PC-3 (cell line): ENCODE measurements at regions not wholly inside any gene's neighbourhood (a gene's known extent, or its start where the extent isn't known, plus 50 kb on each side); places are given as distances from the start of the nearest gene placed in this dataset.
A peak's percentile ranks its signal among the peaks of the same experiment; 100 is the strongest.

ENCODE experiments used
- ATAC-seq: fragments of 200-7000 bp; cut with Tn5 transposase; 2 replicates; pipeline ENCODE4 v1.9.1; 2020; ENCODE audit warnings: mild to moderate bottlenecking, moderate library complexity
- BruUV-seq: library from RNA; stranded (reverse); fragments of 400-500 nt; replicated peaks from 2 replicates; lab custom pipeline; 2021; lab: Mats Ljungman, UMichigan
- CTCF ChIA-PET: fragments of 300-600 bp; sonication (Branson Sonifier 250); formaldehyde crosslinking; loops from one replicate; lab custom pipeline; 2022; ENCODE audit warnings: antibody characterized with exemption; lab: Charles Lee
- POLR2A ChIA-PET: fragments of 300-600 bp; sonication (Branson Sonifier 250); formaldehyde crosslinking; loops from one replicate; lab custom pipeline; 2022; ENCODE audit warnings: antibody characterized with exemption; ENCODE audit not compliant: unreplicated experiment; lab: Charles Lee
- DNase-seq: peaks from one replicate; pipeline ENCODE4 v3.0.0-alpha.2; 2015
- H2AFZ ChIP-seq: fragments of 300-600 bp; sonication (generic); 2 replicates; pipeline ENCODE4 v1.6.0; 2016; ENCODE audit warnings: antibody characterized with exemption, low read length
- H3F3A ChIP-seq: fragments of 300-600 bp; sonication (generic); one replicate; pipeline ENCODE4 v1.6.0; 2017; ENCODE audit warnings: antibody characterized with exemption, low read length, control low read depth, mild to moderate bottlenecking; ENCODE audit not compliant: unreplicated experiment
- H3K27ac ChIP-seq: fragments of 300-600 bp; sonication (generic); 2 replicates; pipeline ENCODE4 v1.5.1; 2016; ENCODE audit warnings: mild to moderate bottlenecking, low read length
- H3K27me3 ChIP-seq: fragments of 300-600 bp; sonication (generic); 2 replicates; pipeline ENCODE4 v1.6.1; 2016; ENCODE audit warnings: low read length, mixed read lengths
- H3K36me3 ChIP-seq: fragments of 300-600 bp; sonication (generic); 2 replicates; pipeline ENCODE4 v1.6.1; 2016; ENCODE audit warnings: low read depth, mixed run types, low read length, mixed read lengths
- H3K4me1 ChIP-seq: fragments of 300-600 bp; sonication (generic); 2 replicates; pipeline ENCODE4 v1.5.1; 2016; ENCODE audit warnings: low read length; ENCODE audit not compliant: insufficient read depth
- H3K4me2 ChIP-seq: fragments of 300-600 bp; sonication (generic); 2 replicates; pipeline ENCODE4 v1.6.0; 2016; ENCODE audit warnings: low read length
- H3K4me3 ChIP-seq: fragments of 300-600 bp; sonication (generic); 2 replicates; pipeline ENCODE4 v1.5.1; 2016; ENCODE audit warnings: mild to moderate bottlenecking, low read length, mixed read lengths
- H3K79me2 ChIP-seq: fragments of 300-600 bp; sonication (generic); 2 replicates; pipeline ENCODE4 v1.6.1; 2017; ENCODE audit warnings: low read length, mixed read lengths
- H3K9ac ChIP-seq: fragments of 300-600 bp; sonication (generic); 2 replicates; pipeline ENCODE4 v1.6.0; 2016; ENCODE audit warnings: mild to moderate bottlenecking, low read length
- H3K9me2 ChIP-seq: fragments of 300-600 bp; sonication (generic); replicated peaks from 2 replicates; pipeline ENCODE4 v1.6.1; 2016; ENCODE audit warnings: mixed run types, low read length, mixed read lengths
- H3K9me3 ChIP-seq: fragments of 300-600 bp; sonication (generic); 2 replicates; pipeline ENCODE4 v1.6.1; 2016; ENCODE audit warnings: low read length, mixed read lengths
- H4K20me1 ChIP-seq: fragments of 300-600 bp; sonication (generic); 2 replicates; pipeline ENCODE4 v1.6.1; 2016; ENCODE audit warnings: low read length, mixed read lengths
- CTCF ChIP-seq: fragments of 300-600 bp; sonication (generic); conservative IDR thresholded peaks from 2 replicates; pipeline ENCODE4 v1.5.1; 2017; ENCODE audit warnings: antibody characterized with exemption, low read depth, mild to moderate bottlenecking, low read length
- EZH2 ChIP-seq: fragments of 300-600 bp; sonication (generic); IDR thresholded peaks from one replicate; pipeline ENCODE4 v1.6.1; 2017; ENCODE audit warnings: antibody characterized with exemption, mild to moderate bottlenecking, low read length; ENCODE audit not compliant: unreplicated experiment
- EZH2phosphoT487 ChIP-seq: fragments of 300-600 bp; sonication (generic); IDR thresholded peaks from 2 replicates; pipeline ENCODE4 v1.6.1; 2018; ENCODE audit warnings: mild to moderate bottlenecking, antibody characterized with exemption, low read length, borderline replicate concordance
- intact Hi-C: fragments of 100-400 bp; cut with micrococcal nuclease; formaldehyde crosslinking; loops from 2 replicates; pipeline ENCODE4 v1.9.0; 2023

- H3K9me2 ChIP-seq = no peaks in the 10 kb centered on the region
- ATAC-seq = peak; percentile 75
- H3K27me3 ChIP-seq = no peaks in the 10 kb centered on the region
- peak overlapping the region; percentile 64 for H3K27ac ChIP-seq
- BruUV-seq = no TSS peak
- H3K4me2 ChIP-seq = peak overlapping the region; percentile 94
- ChIA-PET CTCF (interaction anchor here (0.6 kb wide), 1 partner anchor 85 kb away, joined by 3 read pairs; no protein-coding TSS in a partner anchor), POLR2A (no interaction called here)
- H2AFZ ChIP-seq = peak overlapping the region; percentile 93
- intact Hi-C loops = loop anchor here (1.0 to 5.0 kb wide), 2 partner anchors 79 to 135 kb away; no protein-coding TSS in a partner anchor
- no peaks in the 10 kb centered on the region for H3K79me2 ChIP-seq
- peaks cover 14% of the 10 kb centered on the region for H3K4me1 ChIP-seq
- no peaks in the 10 kb centered on the region for H3F3A ChIP-seq
- no peaks in the 10 kb centered on the region for H4K20me1 ChIP-seq
- no peaks in the 10 kb centered on the region for H3K9me3 ChIP-seq
- DNase-seq = peak; percentile 84
- H3K9ac ChIP-seq = peak overlapping the region; percentile 64
- H3K36me3 ChIP-seq = no peaks in the 10 kb centered on the region
- peak; percentile 97 for TF ChIP-seq CTCF
- no peak for TF ChIP-seq EZH2phosphoT487
- H3K4me3 ChIP-seq = peak overlapping the region; percentile 66
These were observed 93.7 kb upstream of the PRNP start for GRCh38 chr20:4592316-4593148.

GRCh38 chr20:4591975-4592315, 94.3 kb upstream of the PRNP start:
- H2AFZ ChIP-seq = peak overlapping the region; percentile 93
- peak overlapping the region; percentile 66; the same call in 1 of the 2 replicates for H3K4me3 ChIP-seq
- CTCF ChIA-PET = no interaction called here
- H3F3A ChIP-seq = no peaks in the 10 kb centered on the region
- peaks cover 14% of the 10 kb centered on the region for H3K4me1 ChIP-seq
- TF ChIP-seq EZH2phosphoT487 (no peak), EZH2 (no peak), CTCF (no peak)
- POLR2A ChIA-PET = no interaction called here
- H3K4me2 ChIP-seq = peak overlapping the region; percentile 94
- no peak for DNase-seq
- peak overlapping the region; percentile 64; the same call in 1 of the 2 replicates for H3K9ac ChIP-seq
- H3K36me3 ChIP-seq = no peaks in the 10 kb centered on the region
- H4K20me1 ChIP-seq = no peaks in the 10 kb centered on the region
- H3K9me3 ChIP-seq = no peaks in the 10 kb centered on the region
- intact Hi-C loops = loop anchor here (1.0 to 5.0 kb wide), 2 partner anchors 79 to 135 kb away; no protein-coding TSS in a partner anchor
- H3K27me3 ChIP-seq = no peaks in the 10 kb centered on the region
- BruUV-seq = no TSS peak
- peak overlapping the region; percentile 64 for H3K27ac ChIP-seq
- H3K9me2 ChIP-seq = no peaks in the 10 kb centered on the region
- no peaks in the 10 kb centered on the region for H3K79me2 ChIP-seq
- no peak for ATAC-seq

- no peak for ATAC-seq
- Histone ChIP-seq H3K9ac (no peak overlapping the region), H3K4me3 (no peak overlapping the region), H3F3A (no peaks in the 10 kb centered on the region), H3K9me2 (no peaks in the 10 kb centered on the region), H3K9me3 (no peaks in the 10 kb centered on the region), H3K79me2 (no peaks in the 10 kb centered on the region), H3K36me3 (no peaks in the 10 kb centered on the region), H3K27ac (no peak overlapping the region), H2AFZ (no peak overlapping the region), H3K4me1 (no peaks in the 10 kb centered on the region), H3K27me3 (no peaks in the 10 kb centered on the region), H3K4me2 (no peak overlapping the region), H4K20me1 (no peaks in the 10 kb centered on the region)
- ChIA-PET CTCF (no interaction called here), POLR2A (no interaction called here)
- intact Hi-C loops = loop anchor here (5.0 kb wide), 1 partner anchor 38 kb away; no protein-coding TSS in a partner anchor
- no peak for DNase-seq
- TF ChIP-seq EZH2phosphoT487 (no peak), EZH2 (no peak)
- BruUV-seq = no TSS peak
These were observed 100.5 kb upstream of the PRNP start for GRCh38 chr20:4585758-4586157.
